H1 (cell line): ENCODE measurements at regions not wholly inside any gene's neighbourhood (a gene's known extent, or its start where the extent isn't known, plus 50 kb on each side); places are given as distances from the start of the nearest gene placed in this dataset.

Experiments used
- CTCF ChIA-PET: fragments of 300-600 bp; sonication (Branson Sonifier 250); formaldehyde crosslinking; loops from one replicate; lab custom pipeline; 2021; ENCODE audit not compliant: partially characterized antibody; lab: Charles Lee
- POLR2A ChIA-PET: fragments of 300-600 bp; sonication (Branson Sonifier 250); formaldehyde crosslinking; loops from one replicate; lab custom pipeline; 2021; ENCODE audit warnings: inconsistent platforms; ENCODE audit not compliant: partially characterized antibody; lab: Charles Lee
- DNase-seq, 2 experiments: peaks; one replicate each; pipeline versions ENCODE4 v3.0.0 to v3.0.0-alpha.2; 2010 to 2022; ENCODE audit warnings: low spot score in 2 of 2, low read depth in 1 of 2, mixed read lengths in 1 of 2
- FAIRE-seq: peaks from 2 replicates; lab custom pipeline; 2011; peaks lifted over from hg19 to GRCh38; lab: Jason Lieb, UNC
- H2AFZ ChIP-seq: 2 replicates; pipeline ENCODE4 v1.8.1; 2012; ENCODE audit warnings: low read length, inconsistent platforms
- H2AK5ac ChIP-seq: 2 replicates; pipeline ENCODE4 v1.6.1; 2013; ENCODE audit warnings: low read depth, low read length
- H2BK120ac ChIP-seq: replicated peaks from 2 replicates; pipeline ENCODE3; 2013; ENCODE audit warnings: low read depth, low read length, inconsistent platforms
- H2BK12ac ChIP-seq: 2 replicates; pipeline ENCODE4 v1.6.1; 2013; ENCODE audit warnings: low read depth, low read length
- H2BK15ac ChIP-seq: 2 replicates; pipeline ENCODE4 v1.6.1; 2013; ENCODE audit warnings: low read length
- H2BK20ac ChIP-seq: 2 replicates; pipeline ENCODE4 v1.6.1; 2013; ENCODE audit warnings: low read length
- H2BK5ac ChIP-seq: 2 replicates; pipeline ENCODE4 v1.6.1; 2013; ENCODE audit warnings: low read depth, low read length
- H3K14ac ChIP-seq: 2 replicates; pipeline ENCODE4 v1.6.1; 2013; ENCODE audit warnings: inconsistent platforms; ENCODE audit not compliant: insufficient read length
- H3K18ac ChIP-seq: 2 replicates; pipeline ENCODE4 v1.6.1; 2013; ENCODE audit warnings: low read length; ENCODE audit errors: extremely low read depth
- H3K23ac ChIP-seq: 2 replicates; pipeline ENCODE4 v1.6.1; 2013; ENCODE audit warnings: inconsistent platforms; ENCODE audit not compliant: insufficient read length
- H3K23me2 ChIP-seq: 2 replicates; pipeline ENCODE4 v1.6.1; 2013; ENCODE audit warnings: low read depth, low read length
- H3K27ac ChIP-seq: 2 replicates; pipeline ENCODE4 v1.6.1; 2011; ENCODE audit warnings: low read depth, low read length, inconsistent platforms
- H3K27me3 ChIP-seq, 4 experiments: replicated peaks in 1 of 4; 1 replicate in 1 of 4; 2 replicates in 3 of 4; pipeline versions ENCODE4 v1.6.1 to v1.8.1; 2011 to 2013; ENCODE audit warnings: low read length in 3 of 4, mild to moderate bottlenecking in 3 of 4, inconsistent platforms in 2 of 4, mixed read lengths in 2 of 4, moderate library complexity in 1 of 4; ENCODE audit not compliant: control insufficient read depth in 3 of 4, insufficient read depth in 3 of 4; ENCODE audit errors: extremely low read depth in 1 of 4
- H3K36me3 ChIP-seq, 4 experiments: 2 replicates each; pipeline versions ENCODE4 v1.6.1 to v1.8.1; 2011 to 2013; ENCODE audit warnings: mild to moderate bottlenecking in 4 of 4, low read length in 3 of 4, moderate library complexity in 2 of 4, control low read depth in 1 of 4, inconsistent platforms in 1 of 4; ENCODE audit not compliant: insufficient read depth in 4 of 4, control insufficient read depth in 2 of 4
- H3K4ac ChIP-seq: replicated peaks from 2 replicates; pipeline ENCODE3; 2013; ENCODE audit warnings: low read length, low read depth, mixed read lengths, inconsistent platforms; ENCODE audit not compliant: insufficient read length
- H3K4me1 ChIP-seq, 4 experiments: replicated peaks in 1 of 4; 1 replicate in 1 of 4; 2 replicates in 3 of 4; pipeline versions ENCODE4 v1.6.1 to v1.8.1; 2011 to 2013; ENCODE audit warnings: low read length in 3 of 4, inconsistent platforms in 2 of 4, mixed read lengths in 1 of 4; ENCODE audit not compliant: insufficient read depth in 4 of 4, control insufficient read depth in 3 of 4
- H3K4me2 ChIP-seq, 2 experiments: 2 replicates each; pipeline versions ENCODE4 v1.6.1 to v1.8.1; 2011 to 2013; ENCODE audit warnings: low read depth in 2 of 2, low read length in 2 of 2, control low read depth in 1 of 2, inconsistent platforms in 1 of 2, mild to moderate bottlenecking in 1 of 2; ENCODE audit not compliant: insufficient read depth in 1 of 2
- H3K4me3 ChIP-seq, 4 experiments: fragments of 200-600, 300-600 bp in 1 of 4; sonication (generic), shearing (Covaris generic), sonication (Bioruptor Twin) in 1 of 4; 2 replicates each; pipeline versions ENCODE4 v1.5.1 to v1.8.1; 2011 to 2016; ENCODE audit warnings: low read length in 4 of 4, low read depth in 3 of 4, control low read depth in 2 of 4, inconsistent platforms in 2 of 4, mild to moderate bottlenecking in 2 of 4, mixed read lengths in 1 of 4, moderate library complexity in 1 of 4; ENCODE audit not compliant: insufficient read depth in 2 of 4; ENCODE audit errors: extremely low read depth in 1 of 4
- H3K56ac ChIP-seq: replicated peaks from 2 replicates; pipeline ENCODE3; 2013; ENCODE audit warnings: low read depth, mild to moderate bottlenecking, mixed read lengths, low read length, inconsistent platforms; ENCODE audit not compliant: insufficient read length
- H3K79me1 ChIP-seq: 2 replicates; pipeline ENCODE4 v1.6.1; 2013; ENCODE audit warnings: low read depth, low read length, control low read depth
- H3K79me2 ChIP-seq, 2 experiments: 2 replicates each; pipeline versions ENCODE4 v1.6.1 to v1.8.1; 2012 to 2013; ENCODE audit warnings: low read length in 2 of 2, mild to moderate bottlenecking in 2 of 2, inconsistent platforms in 1 of 2; ENCODE audit not compliant: insufficient read depth in 2 of 2, control insufficient read depth in 1 of 2
- H3K9ac ChIP-seq, 4 experiments: replicated peaks in 1 of 4; 1 replicate in 1 of 4; 2 replicates in 3 of 4; pipeline versions ENCODE4 v1.6.1 to v1.8.1; 2011 to 2013; ENCODE audit warnings: low read depth in 3 of 4, low read length in 3 of 4, control low read depth in 2 of 4, mild to moderate bottlenecking in 2 of 4, moderate library complexity in 2 of 4, inconsistent platforms in 1 of 4; ENCODE audit errors: extremely low read depth in 1 of 4
- H3K9me3 ChIP-seq, 2 experiments: 2 replicates each; pipeline versions ENCODE4 v1.6.1 to v1.8.1; 2012 to 2013; ENCODE audit warnings: mild to moderate bottlenecking in 2 of 2, moderate library complexity in 2 of 2, control low read depth in 1 of 2, inconsistent platforms in 1 of 2, low read depth in 1 of 2, low read length in 1 of 2, mixed read lengths in 1 of 2; ENCODE audit not compliant: insufficient read depth in 2 of 2
- H4K20me1 ChIP-seq, 2 experiments: replicated peaks in 1 of 2; 2 replicates each; pipeline versions ENCODE3 to v1.8.1; 2011 to 2013; ENCODE audit warnings: inconsistent platforms in 2 of 2, low read length in 2 of 2, mild to moderate bottlenecking in 1 of 2; ENCODE audit not compliant: insufficient read depth in 2 of 2, control insufficient read depth in 1 of 2
- H4K5ac ChIP-seq: 2 replicates; pipeline ENCODE4 v1.6.1; 2013; ENCODE audit warnings: low read length, low read depth, mixed read lengths, inconsistent platforms; ENCODE audit not compliant: insufficient read length
- H4K8ac ChIP-seq: 2 replicates; pipeline ENCODE4 v1.8.0; 2013; ENCODE audit warnings: mild to moderate bottlenecking, moderate library complexity, low read length, inconsistent platforms; ENCODE audit not compliant: insufficient read depth; ENCODE audit errors: extremely low read depth
- H4K91ac ChIP-seq: replicated peaks from 2 replicates; pipeline ENCODE3; 2013; ENCODE audit warnings: low read length, mixed read lengths, inconsistent platforms; ENCODE audit not compliant: insufficient read length
- BCL11A ChIP-seq, 2 experiments: IDR thresholded peaks; one replicate each; pipeline ENCODE4 v1.6.1; 2011; ENCODE audit warnings: low read depth in 2 of 2, low read length in 2 of 2, mild to moderate bottlenecking in 2 of 2
- CBX5 ChIP-seq: fragments of 300-800, 300-1000 bp; sonication (generic); IDR thresholded peaks from 2 replicates; pipeline ENCODE4 v1.7.1; 2016; ENCODE audit warnings: antibody characterized with exemption, low read length, low read depth
- CEBPB ChIP-seq: IDR thresholded peaks from 2 replicates; pipeline ENCODE4 v1.6.1; 2012; ENCODE audit warnings: low read depth, low read length
- CTCF ChIP-seq, 3 experiments: IDR thresholded peaks; 1 replicate in 2 of 3; 2 replicates in 1 of 3; pipeline versions ENCODE4 v1.5.1 to v1.6.1; 2011; ENCODE audit warnings: low read length in 3 of 3, mild to moderate bottlenecking in 3 of 3, inconsistent platforms in 2 of 3, low read depth in 1 of 3, moderate library complexity in 1 of 3; ENCODE audit not compliant: insufficient read depth in 1 of 3; ENCODE audit errors: control extremely low read depth in 1 of 3
- FOSL1 ChIP-seq: IDR thresholded peaks from 2 replicates; pipeline ENCODE4 v1.6.1; 2011; ENCODE audit warnings: mild to moderate bottlenecking, low read depth, low read length, moderate library complexity; ENCODE audit not compliant: insufficient read depth
- JUN ChIP-seq: IDR thresholded peaks from 2 replicates; pipeline ENCODE4 v1.6.1; 2011; ENCODE audit warnings: low read depth, mild to moderate bottlenecking, improper control_type of control experiment, low read length
- KDM1A ChIP-seq: fragments of 200-600, 300-600 bp; sonication (generic); IDR thresholded peaks from 2 replicates; pipeline ENCODE4 v1.7.1; 2016; ENCODE audit warnings: mild to moderate bottlenecking, low read length, borderline replicate concordance
- MAFK ChIP-seq: IDR thresholded peaks from 2 replicates; pipeline ENCODE4 v1.6.1; 2012; ENCODE audit warnings: low read depth, mild to moderate bottlenecking, improper control_type of control experiment, low read length
- NRF1 ChIP-seq: IDR thresholded peaks from 2 replicates; pipeline ENCODE4 v1.6.1; 2011; ENCODE audit warnings: mild to moderate bottlenecking, low read depth, low read length, improper control_type of control experiment
- POLR2AphosphoS5 ChIP-seq: IDR thresholded peaks from 2 replicates; pipeline ENCODE4 v1.6.1; 2011; ENCODE audit warnings: low read depth, low read length
- RFX5 ChIP-seq: IDR thresholded peaks from 2 replicates; pipeline ENCODE4 v1.6.1; 2011; ENCODE audit warnings: low read depth, low read length, improper control_type of control experiment, borderline replicate concordance
- SP2 ChIP-seq: IDR thresholded peaks from 2 replicates; pipeline ENCODE4 v1.6.1; 2012; ENCODE audit warnings: mild to moderate bottlenecking, low read length, inconsistent platforms
- ZNF274 ChIP-seq: IDR thresholded peaks from 2 replicates; pipeline ENCODE4 v1.7.0; 2012; ENCODE audit warnings: low read length, borderline replicate concordance; ENCODE audit errors: extremely low read depth
- WGBS, 2 experiments: shearing (Covaris generic) in 1 of 2; methylation state at CpG; one replicate each; pipeline versions ENCODE4 v1.1.6 to v1.1.7; 2013 to 2015; ENCODE audit warnings: low lambda C conversion rate in 2 of 2, mixed read lengths in 2 of 2, inconsistent platforms in 1 of 2, low coverage in 1 of 2, missing lambda C conversion rate in 1 of 2; ENCODE audit not compliant: insufficient replicate concordance in 2 of 2, insufficient coverage in 1 of 2, insufficient read length in 1 of 2; ENCODE audit errors: extremely low coverage in 1 of 2, missing lambda C conversion rate in 1 of 2; 5-methylcytosine and 5-hydroxymethylcytosine counted together

GRCh38 chr7:3107228-3107763, 63.6 kb upstream of the CARD11 start:
- no peaks in the 10 kb centered on the region for H4K20me1 ChIP-seq
- ChIA-PET CTCF (interaction anchor here (0.6 to 2.3 kb wide), 3 partner anchors 9 to 26 kb away, joined by 3 to 16 read pairs (median 4); no protein-coding TSS in a partner anchor), POLR2A (no interaction called here)
- DNase-seq (no peak), FAIRE-seq (no peak)
- H3K18ac ChIP-seq: no peak overlapping the region
- H3K9ac ChIP-seq: no peak overlapping the region
- no peak overlapping the region for H3K27ac ChIP-seq
- H3K23ac ChIP-seq: no peak overlapping the region
- no peak overlapping the region for H3K14ac ChIP-seq
- H3K4ac ChIP-seq: no peak overlapping the region
- no peaks in the 10 kb centered on the region; a peak in 1 of 7 replicates for H3K27me3 ChIP-seq
- H4K8ac ChIP-seq: no peak overlapping the region
- no peak overlapping the region for H2BK15ac ChIP-seq
- no peak overlapping the region for H4K91ac ChIP-seq
- no peak overlapping the region for H3K4me3 ChIP-seq
- H2AK5ac ChIP-seq: no peak overlapping the region
- no peak overlapping the region for H2AFZ ChIP-seq
- H3K4me2 ChIP-seq: no peak overlapping the region
- no peak overlapping the region for H2BK12ac ChIP-seq
- no peak overlapping the region; the same call in 1 of the 2 replicates for H2BK20ac ChIP-seq
- no peak overlapping the region for H4K5ac ChIP-seq
- no peaks in the 10 kb centered on the region for H3K79me1 ChIP-seq
- H3K9me3 ChIP-seq: no peaks in the 10 kb centered on the region
- no peaks in the 10 kb centered on the region for H3K23me2 ChIP-seq
- H2BK5ac ChIP-seq: no peak overlapping the region
- no peaks in the 10 kb centered on the region for H3K36me3 ChIP-seq
- H2BK120ac ChIP-seq: no peak overlapping the region
- H3K79me2 ChIP-seq: no peaks in the 10 kb centered on the region
- 88% methylated on average over 8 of the region's 8 CpGs; no CpG with 5 or more reads in 1 of the 2 experiments for WGBS, 2 experiments
- no peaks in the 10 kb centered on the region for H3K4me1 ChIP-seq
- H3K56ac ChIP-seq: no peak overlapping the region
- TF ChIP-seq RFX5: no peak
- TF ChIP-seq CTCF (IDR thresholded peaks at IDR 0.05; ENCODE audit: control extremely low read depth in 1 of 3, insufficient read depth in 1 of 3, low read depth in 1 of 3, low read length in 3 of 3): no peak
- no peak for TF ChIP-seq CEBPB
- no peak for TF ChIP-seq CBX5
- no peak for TF ChIP-seq FOSL1
- TF ChIP-seq NRF1: no peak
- TF ChIP-seq SP2: no peak
- no peak for TF ChIP-seq JUN
- no peak for TF ChIP-seq ZNF274
- no peak for TF ChIP-seq MAFK
- no peak for TF ChIP-seq KDM1A
- TF ChIP-seq BCL11A (IDR thresholded peaks at IDR 0.05; ENCODE audit: low read depth in 2 of 2, low read length in 2 of 2): no peak
- TF ChIP-seq POLR2AphosphoS5: no peak
